Endothelial cell of umbilical vein (primary cell): ENCODE measurements at regions not wholly inside any gene's neighbourhood (a gene's known extent, or its start where the extent isn't known, plus 50 kb on each side); places are given as distances from the start of the nearest gene placed in this dataset.

Source experiments
- CTCF ChIP-seq, 2 donors: IDR thresholded peaks; 1 replicate in 1 of 2; 2 replicates in 1 of 2; pipeline ENCODE4 v1.5.1; 2011; ENCODE audit warnings: low read length in 2 of 2, mild to moderate bottlenecking in 2 of 2, moderate library complexity in 2 of 2, control low read depth in 1 of 2, inconsistent platforms in 1 of 2, low read depth in 1 of 2; ENCODE audit not compliant: insufficient read depth in 1 of 2; ENCODE audit errors: extremely low read depth in 1 of 2
- POLR2A ChIP-seq: IDR thresholded peaks from 2 replicates; pipeline ENCODE4 v1.6.1; 2012; ENCODE audit warnings: low read depth, mild to moderate bottlenecking, control low read depth, low read length
- POLR2AphosphoS5 ChIP-seq: IDR thresholded peaks from 2 replicates; pipeline ENCODE4 v1.6.1; 2012; ENCODE audit warnings: low read depth, mild to moderate bottlenecking, control low read depth, low read length, moderate library complexity; ENCODE audit not compliant: insufficient read depth

GRCh38 chr20:41935259-41935791, 317.1 kb upstream of the CHD6 start:
- TF ChIP-seq POLR2AphosphoS5 (no peak), CTCF (IDR thresholded peaks at IDR 0.05; ENCODE audit: extremely low read depth in 1 of 2, insufficient read depth in 1 of 2, low read depth in 1 of 2, low read length in 2 of 2) (no peak), POLR2A (no peak)
